ENCODE measurements at regions not wholly inside any gene's neighbourhood (a gene's known extent, or its start where the extent isn't known, plus 50 kb on each side); places are given as distances from the start of the nearest gene placed in this dataset.

GRCh38 chr15:97457203-97457847 is 503.2 kb upstream of the ARRDC4 start:
- H3K36me3 ChIP-seq (ENCODE audit: control insufficient read depth in 2 of 3, insufficient read depth in 3 of 3, low read length in 3 of 3): no peaks in the 10 kb centered on the region
- Mint-ChIP-seq H3K36me3 (no peaks in the 10 kb centered on the region), H3K27me3 (peaks cover 0 to 3% (median 0%) of the 10 kb centered on the region in 5 donors), H3K27ac (no peak overlapping the region), H3K4me1 (no peaks in the 10 kb centered on the region), H3K9me3 (peaks cover 0 to 2% (median 0%) of the 10 kb centered on the region in 11 donors), H3K4me3 (no peak overlapping the region)
- no peak overlapping the region for H3K4me3 ChIP-seq (ENCODE audit: low read length)
- no peaks in the 10 kb centered on the region for H3K27me3 ChIP-seq (ENCODE audit: control insufficient read depth in 2 of 2, insufficient read depth in 2 of 2, low read length in 2 of 2)
- no peaks in the 10 kb centered on the region for H3K9me3 ChIP-seq (ENCODE audit: control insufficient read depth in 2 of 3, low read length in 3 of 3)
- no peak overlapping the region for H3K27ac ChIP-seq (ENCODE audit: low read depth, low read length)
- intact Hi-C loops (cut with micrococcal nuclease): no loop called here
- ChIA-PET CTCF (no interaction called here), POLR2A (no interaction called here)
- ATAC-seq: no peak
- DNase-seq: no peak
- H3K4me1 ChIP-seq (ENCODE audit: control insufficient read depth in 2 of 2, insufficient read depth in 2 of 2, low read length in 2 of 2): no peaks in the 10 kb centered on the region

GRCh38 chr15:97459771-97460170 is 500.7 kb upstream of the ARRDC4 start:
- no peaks in the 10 kb centered on the region for H3K4me1 Mint-ChIP-seq
- no peak overlapping the region for H3K4me3 Mint-ChIP-seq
- H3K9me3 Mint-ChIP-seq: peaks cover 0 to 4% (median 0%) of the 10 kb centered on the region in 11 donors
- no peaks in the 10 kb centered on the region for H3K9me3 ChIP-seq (ENCODE audit: control insufficient read depth in 2 of 3, low read length in 3 of 3)
- no peaks in the 10 kb centered on the region for H3K36me3 ChIP-seq (ENCODE audit: control insufficient read depth in 2 of 3, insufficient read depth in 3 of 3, low read length in 3 of 3)
- ATAC-seq (no peak), DNase-seq (no peak)
- no peaks in the 10 kb centered on the region for H3K36me3 Mint-ChIP-seq
- H3K27ac ChIP-seq (ENCODE audit: low read depth, low read length): no peak overlapping the region
- H3K27me3 Mint-ChIP-seq: peaks cover 0 to 3% (median 0%) of the 10 kb centered on the region in 5 donors
- H3K4me1 ChIP-seq (ENCODE audit: control insufficient read depth in 2 of 2, insufficient read depth in 2 of 2, low read length in 2 of 2): no peaks in the 10 kb centered on the region
- no peaks in the 10 kb centered on the region for H3K27me3 ChIP-seq (ENCODE audit: control insufficient read depth in 2 of 2, insufficient read depth in 2 of 2, low read length in 2 of 2)
- ChIA-PET CTCF (no interaction called here), POLR2A (no interaction called here)
- intact Hi-C loops (cut with micrococcal nuclease): no loop called here
- no peak overlapping the region for H3K4me3 ChIP-seq (ENCODE audit: low read length)
- H3K27ac Mint-ChIP-seq: no peak overlapping the region

- no peak overlapping the region for H3K27ac Mint-ChIP-seq
- H3K4me1 Mint-ChIP-seq: no peaks in the 10 kb centered on the region
- no peak for ATAC-seq
- Histone ChIP-seq H3K9me3 (ENCODE audit: control insufficient read depth in 2 of 3, low read length in 3 of 3) (no peaks in the 10 kb centered on the region), H3K4me1 (ENCODE audit: control insufficient read depth in 2 of 2, insufficient read depth in 2 of 2, low read length in 2 of 2) (no peaks in the 10 kb centered on the region), H3K36me3 (ENCODE audit: control insufficient read depth in 2 of 3, insufficient read depth in 3 of 3, low read length in 3 of 3) (no peaks in the 10 kb centered on the region), H3K27me3 (ENCODE audit: control insufficient read depth in 2 of 2, insufficient read depth in 2 of 2, low read length in 2 of 2) (no peaks in the 10 kb centered on the region), H3K4me3 (ENCODE audit: low read length) (no peak overlapping the region), H3K27ac (ENCODE audit: low read depth, low read length) (no peak overlapping the region)
- peaks cover 0 to 4% (median 0%) of the 10 kb centered on the region in 11 donors for H3K9me3 Mint-ChIP-seq
- intact Hi-C loops (cut with micrococcal nuclease): no loop called here
- no peak for DNase-seq
- H3K27me3 Mint-ChIP-seq: peaks cover 0 to 4% (median 0%) of the 10 kb centered on the region in 5 donors
- ChIA-PET CTCF (no interaction called here), POLR2A (no interaction called here)
- no peak overlapping the region for H3K4me3 Mint-ChIP-seq
- H3K36me3 Mint-ChIP-seq: no peaks in the 10 kb centered on the region
Measured at GRCh38 chr15:97461226-97461625, 499.3 kb upstream of the ARRDC4 start.

GRCh38 chr15:97463696-97464095 is 496.8 kb upstream of the ARRDC4 start:
- Histone ChIP-seq H3K4me3 (ENCODE audit: low read length) (no peak overlapping the region), H3K27ac (ENCODE audit: low read depth, low read length) (no peak overlapping the region), H3K4me1 (ENCODE audit: control insufficient read depth in 2 of 2, insufficient read depth in 2 of 2, low read length in 2 of 2) (no peaks in the 10 kb centered on the region), H3K27me3 (ENCODE audit: control insufficient read depth in 2 of 2, insufficient read depth in 2 of 2, low read length in 2 of 2) (no peaks in the 10 kb centered on the region), H3K36me3 (ENCODE audit: control insufficient read depth in 2 of 3, insufficient read depth in 3 of 3, low read length in 3 of 3) (no peaks in the 10 kb centered on the region), H3K9me3 (ENCODE audit: control insufficient read depth in 2 of 3, low read length in 3 of 3) (no peaks in the 10 kb centered on the region)
- ATAC-seq (no peak), DNase-seq (no peak)
- H3K27me3 Mint-ChIP-seq: peaks cover 0 to 8% (median 0%) of the 10 kb centered on the region in 5 donors
- ChIA-PET POLR2A (no interaction called here), CTCF (no interaction called here)
- intact Hi-C loops (cut with micrococcal nuclease): no loop called here
- H3K27ac Mint-ChIP-seq: no peak overlapping the region
- peaks cover 0 to 4% (median 0%) of the 10 kb centered on the region in 11 donors for H3K9me3 Mint-ChIP-seq
- H3K4me1 Mint-ChIP-seq: no peaks in the 10 kb centered on the region
- H3K36me3 Mint-ChIP-seq: no peaks in the 10 kb centered on the region
- no peak overlapping the region for H3K4me3 Mint-ChIP-seq

GRCh38 chr15:97470417-97470816 is 490.1 kb upstream of the ARRDC4 start:
- Histone ChIP-seq H3K27me3 (ENCODE audit: control insufficient read depth in 2 of 2, insufficient read depth in 2 of 2, low read length in 2 of 2) (no peaks in the 10 kb centered on the region), H3K4me3 (ENCODE audit: low read length) (no peak overlapping the region), H3K9me3 (ENCODE audit: control insufficient read depth in 2 of 3, low read length in 3 of 3) (no peaks in the 10 kb centered on the region), H3K36me3 (ENCODE audit: control insufficient read depth in 2 of 3, insufficient read depth in 3 of 3, low read length in 3 of 3) (no peaks in the 10 kb centered on the region), H3K27ac (ENCODE audit: low read depth, low read length) (no peak overlapping the region), H3K4me1 (ENCODE audit: control insufficient read depth in 2 of 2, insufficient read depth in 2 of 2, low read length in 2 of 2) (no peaks in the 10 kb centered on the region)
- no peaks in the 10 kb centered on the region for H3K36me3 Mint-ChIP-seq
- DNase-seq (no peak), ATAC-seq (no peak)
- H3K4me1 Mint-ChIP-seq: no peaks in the 10 kb centered on the region
- H3K9me3 Mint-ChIP-seq: peaks cover 0 to 14% (median 0%) of the 10 kb centered on the region in 11 donors
- H3K27me3 Mint-ChIP-seq: peaks cover 0 to 8% (median 0%) of the 10 kb centered on the region in 5 donors
- intact Hi-C loops (cut with micrococcal nuclease): no loop called here
- no peak overlapping the region for H3K4me3 Mint-ChIP-seq
- CTCF ChIA-PET: no interaction called here
- POLR2A ChIA-PET: no interaction called here
- H3K27ac Mint-ChIP-seq: no peak overlapping the region

- Mint-ChIP-seq H3K9me3 (peaks cover 0 to 23% (median 2%) of the 10 kb centered on the region in 11 donors), H3K27me3 (no peaks in the 10 kb centered on the region), H3K4me3 (no peak overlapping the region), H3K4me1 (no peaks in the 10 kb centered on the region), H3K27ac (no peak overlapping the region), H3K36me3 (no peaks in the 10 kb centered on the region)
- no peak for DNase-seq
- Histone ChIP-seq H3K4me3 (ENCODE audit: low read length) (no peak overlapping the region), H3K27me3 (ENCODE audit: control insufficient read depth in 2 of 2, insufficient read depth in 2 of 2, low read length in 2 of 2) (no peaks in the 10 kb centered on the region), H3K4me1 (ENCODE audit: control insufficient read depth in 2 of 2, insufficient read depth in 2 of 2, low read length in 2 of 2) (no peaks in the 10 kb centered on the region), H3K36me3 (ENCODE audit: control insufficient read depth in 2 of 3, insufficient read depth in 3 of 3, low read length in 3 of 3) (no peaks in the 10 kb centered on the region), H3K27ac (ENCODE audit: low read depth, low read length) (no peak overlapping the region), H3K9me3 (ENCODE audit: control insufficient read depth in 2 of 3, low read length in 3 of 3) (no peaks in the 10 kb centered on the region)
- no peak for ATAC-seq
- ChIA-PET CTCF (no interaction called here), POLR2A (no interaction called here)
- intact Hi-C loops (cut with micrococcal nuclease): no loop called here
Measured at GRCh38 chr15:97473627-97474026, 486.9 kb upstream of the ARRDC4 start.

- Mint-ChIP-seq H3K9me3 (peaks cover 0 to 24% (median 5%) of the 10 kb centered on the region in 11 donors), H3K4me1 (peaks cover 0 to 1% (median 0%) of the 10 kb centered on the region in 7 donors), H3K27me3 (peaks cover 0 to 4% (median 0%) of the 10 kb centered on the region in 5 donors), H3K4me3 (no peak overlapping the region), H3K36me3 (no peaks in the 10 kb centered on the region), H3K27ac (no peak overlapping the region)
- no peaks in the 10 kb centered on the region for H3K27me3 ChIP-seq (ENCODE audit: control insufficient read depth in 2 of 2, insufficient read depth in 2 of 2, low read length in 2 of 2)
- H3K9me3 ChIP-seq (ENCODE audit: control insufficient read depth in 2 of 3, low read length in 3 of 3): no peaks in the 10 kb centered on the region
- ATAC-seq (no peak), DNase-seq (no peak)
- H3K4me3 ChIP-seq (ENCODE audit: low read length): no peak overlapping the region
- no peak overlapping the region for H3K27ac ChIP-seq (ENCODE audit: low read depth, low read length)
- ChIA-PET POLR2A (no interaction called here), CTCF (no interaction called here)
- H3K4me1 ChIP-seq (ENCODE audit: control insufficient read depth in 2 of 2, insufficient read depth in 2 of 2, low read length in 2 of 2): no peaks in the 10 kb centered on the region
- intact Hi-C loops (cut with micrococcal nuclease): no loop called here
- H3K36me3 ChIP-seq (ENCODE audit: control insufficient read depth in 2 of 3, insufficient read depth in 3 of 3, low read length in 3 of 3): no peaks in the 10 kb centered on the region
Measured at GRCh38 chr15:97479957-97480356, 480.5 kb upstream of the ARRDC4 start.
